ENCODE measurements at regions not wholly inside any gene's neighbourhood (a gene's known extent, or its start where the extent isn't known, plus 50 kb on each side); places are given as distances from the start of the nearest gene placed in this dataset.
"Not testable (repeated sequence)": the region's sequence is repeated elsewhere in the genome, so short reads cannot be mapped to it uniquely, and the experiment has no call there.

- no peak for DNase-seq
Measured at GRCh38 chr13:31385540-31385939, 185.8 kb downstream of the B3GLCT start.

GRCh38 chr13:31394506-31394905, 194.7 kb downstream of the B3GLCT start:
- no peak for DNase-seq

- DNase-seq, result no peak
Measured at GRCh38 chr13:31395090-31395489, 195.3 kb downstream of the B3GLCT start.

- no peak for DNase-seq
Measured at GRCh38 chr13:31399690-31400089, 199.9 kb downstream of the B3GLCT start.

- DNase-seq, result not testable (repeated sequence)
Measured at GRCh38 chr13:31403711-31404110, 203.9 kb downstream of the B3GLCT start.

GRCh38 chr13:31408927-31409326, 209.2 kb downstream of the B3GLCT start:
- no peak for DNase-seq

GRCh38 chr13:31409678-31410356, 210.0 kb downstream of the B3GLCT start:
- no peak for DNase-seq

GRCh38 chr13:31413516-31413915, 213.7 kb downstream of the B3GLCT start:
- no peak for DNase-seq

GRCh38 chr13:31416066-31416465, 216.3 kb downstream of the B3GLCT start:
- DNase-seq, result no peak

- no peak for DNase-seq
Measured at GRCh38 chr13:31418186-31418585, 218.4 kb downstream of the B3GLCT start.

GRCh38 chr13:31421756-31422155, 222.0 kb downstream of the B3GLCT start:
- DNase-seq, result no peak

- DNase-seq, result peak; percentile 53 to 62
Measured at GRCh38 chr13:31424130-31424729, 224.5 kb downstream of the B3GLCT start.

GRCh38 chr13:31426395-31426794, 226.6 kb downstream of the B3GLCT start:
- no peak for DNase-seq

- no peak for DNase-seq
Measured at GRCh38 chr13:31427151-31428100, 227.7 kb downstream of the B3GLCT start.

GRCh38 chr13:31431722-31432137, 232.0 kb downstream of the B3GLCT start:
- DNase-seq, result peak in 1 of 2 experiments; percentile 21

GRCh38 chr13:31433207-31433606, 233.4 kb downstream of the B3GLCT start:
- no peak for DNase-seq

GRCh38 chr13:31433746-31434145, 234.0 kb downstream of the B3GLCT start:
- DNase-seq, result no peak

GRCh38 chr13:31434613-31435012, 234.8 kb downstream of the B3GLCT start:
- no peak for DNase-seq

GRCh38 chr13:31435536-31435935, 235.8 kb downstream of the B3GLCT start:
- no peak for DNase-seq

- DNase-seq, result no peak
Measured at GRCh38 chr13:31436478-31436877, 236.7 kb downstream of the B3GLCT start.

GRCh38 chr13:31437975-31438374, 238.2 kb downstream of the B3GLCT start:
- DNase-seq, result no peak

GRCh38 chr13:31440132-31440531, 240.4 kb downstream of the B3GLCT start:
- DNase-seq, result no peak

GRCh38 chr13:31441800-31442510, 242.2 kb downstream of the B3GLCT start:
- no peak for DNase-seq
